ENCODE measurements at regions not wholly inside any gene's neighbourhood (a gene's known extent, or its start where the extent isn't known, plus 50 kb on each side); places are given as distances from the start of the nearest gene placed in this dataset.

DNA sequence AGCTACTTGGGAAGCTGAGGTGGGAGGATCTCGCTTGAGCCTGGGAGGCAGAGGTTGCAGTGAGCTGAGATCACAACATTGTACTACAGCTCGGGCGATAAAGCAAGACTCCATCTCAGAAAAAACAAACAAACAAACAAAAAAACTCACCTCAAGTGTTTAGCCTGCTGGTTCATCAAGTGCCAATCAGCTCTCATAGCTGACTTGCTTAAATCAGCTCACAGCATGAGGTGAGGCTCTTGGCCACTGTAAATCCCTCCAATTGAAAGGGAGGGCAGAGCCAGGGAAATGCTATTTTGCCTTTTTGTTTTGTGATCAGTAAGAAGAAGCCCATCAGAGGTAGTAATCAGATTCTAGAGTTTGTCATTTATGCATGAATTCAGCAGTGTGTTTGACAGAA is 112.3 kb downstream of the RAB11FIP2 start:
- H3K9me3 Mint-ChIP-seq, result no peaks in the 10 kb centered on the region
- 85% methylated on average over 3 of the region's 3 CpGs for WGBS (ENCODE audit: insufficient coverage)
- no peaks in the 10 kb centered on the region for H3K4me1 ChIP-seq (ENCODE audit: control insufficient read depth, insufficient read depth, low read length)
- no peaks in the 10 kb centered on the region for H3K9me3 ChIP-seq (ENCODE audit: control insufficient read depth, insufficient read depth, low read length)
- ATAC-seq (no peak), DNase-seq (no peak)
- no peaks in the 10 kb centered on the region for H3K36me3 ChIP-seq (ENCODE audit: control insufficient read depth, insufficient read depth, low read length)
- H3K36me3 Mint-ChIP-seq, result no peaks in the 10 kb centered on the region
- no peaks in the 10 kb centered on the region for H3K27me3 ChIP-seq (ENCODE audit: control insufficient read depth, insufficient read depth, low read length)
- intact Hi-C loops (cut with micrococcal nuclease), result no loop called here
- H3K27ac ChIP-seq (ENCODE audit: low read length), result no peak overlapping the region
- H3K4me3 Mint-ChIP-seq, result no peak overlapping the region
- peaks cover 0 to 15% of the 10 kb centered on the region in 2 donors for H3K27me3 Mint-ChIP-seq (ENCODE audit: low read depth in 2 of 2)
- TF ChIP-seq, protein P1, sequence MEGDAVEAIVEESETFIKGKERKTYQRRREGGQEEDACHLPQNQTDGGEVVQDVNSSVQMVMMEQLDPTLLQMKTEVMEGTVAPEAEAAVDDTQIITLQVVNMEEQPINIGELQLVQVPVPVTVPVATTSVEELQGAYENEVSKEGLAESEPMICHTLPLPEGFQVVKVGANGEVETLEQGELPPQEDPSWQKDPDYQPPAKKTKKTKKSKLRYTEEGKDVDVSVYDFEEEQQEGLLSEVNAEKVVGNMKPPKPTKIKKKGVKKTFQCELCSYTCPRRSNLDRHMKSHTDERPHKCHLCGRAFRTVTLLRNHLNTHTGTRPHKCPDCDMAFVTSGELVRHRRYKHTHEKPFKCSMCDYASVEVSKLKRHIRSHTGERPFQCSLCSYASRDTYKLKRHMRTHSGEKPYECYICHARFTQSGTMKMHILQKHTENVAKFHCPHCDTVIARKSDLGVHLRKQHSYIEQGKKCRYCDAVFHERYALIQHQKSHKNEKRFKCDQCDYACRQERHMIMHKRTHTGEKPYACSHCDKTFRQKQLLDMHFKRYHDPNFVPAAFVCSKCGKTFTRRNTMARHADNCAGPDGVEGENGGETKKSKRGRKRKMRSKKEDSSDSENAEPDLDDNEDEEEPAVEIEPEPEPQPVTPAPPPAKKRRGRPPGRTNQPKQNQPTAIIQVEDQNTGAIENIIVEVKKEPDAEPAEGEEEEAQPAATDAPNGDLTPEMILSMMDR (IDR thresholded peaks at IDR 0.05), result no peak
- H3K4me3 ChIP-seq (ENCODE audit: low read length), result no peak overlapping the region
- H3K4me1 Mint-ChIP-seq, result no peaks in the 10 kb centered on the region
- no peak overlapping the region for H3K27ac Mint-ChIP-seq

DNA sequence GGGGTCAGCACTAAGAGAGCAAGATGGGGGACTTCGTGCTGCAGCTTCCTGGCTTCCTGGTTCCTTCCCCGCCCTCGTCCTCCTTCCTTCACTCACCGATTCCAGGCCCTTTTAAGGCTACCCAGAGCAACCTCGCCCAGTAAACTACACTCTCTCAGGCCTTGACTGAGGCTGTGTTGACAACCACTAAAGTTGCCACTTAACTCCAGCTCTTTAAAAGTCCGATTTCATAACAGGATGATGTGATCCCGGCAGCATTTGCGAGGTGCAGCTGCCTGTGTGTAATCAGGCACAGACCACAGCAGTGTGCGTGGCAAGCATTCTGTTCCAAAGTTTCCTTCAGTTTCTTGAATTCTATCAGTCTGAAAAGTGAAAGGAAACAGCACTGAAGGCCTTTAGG is 110.6 kb downstream of the RAB11FIP2 start:
- no peak overlapping the region for H3K4me3 Mint-ChIP-seq
- no peak for ATAC-seq

DNA sequence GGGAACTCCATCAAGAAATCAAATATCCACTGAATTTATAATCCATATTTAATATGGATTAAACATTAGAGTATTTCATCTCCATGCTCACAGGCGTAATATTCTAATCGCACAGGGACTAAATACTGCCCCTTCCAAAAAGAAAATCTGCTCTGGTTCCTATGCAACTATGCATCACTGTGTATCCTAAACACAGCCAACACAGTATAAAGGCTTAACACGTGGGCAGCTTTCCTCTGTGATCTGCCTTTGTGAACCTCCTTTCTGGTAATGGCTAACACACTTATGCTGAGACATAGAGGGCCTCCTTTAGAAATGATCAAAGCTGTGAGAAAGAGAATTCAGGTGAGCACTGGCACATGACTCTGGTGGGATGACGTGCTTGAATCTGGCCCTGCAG is 110.2 kb downstream of the RAB11FIP2 start:
- ATAC-seq, result no peak
- intact Hi-C loops (cut with micrococcal nuclease), result no loop called here
- Histone ChIP-seq H3K4me3 (ENCODE audit: low read length) (no peak overlapping the region), H3K4me1 (ENCODE audit: control insufficient read depth, insufficient read depth, low read length) (no peaks in the 10 kb centered on the region), H3K9me3 (ENCODE audit: control insufficient read depth, insufficient read depth, low read length) (no peaks in the 10 kb centered on the region), H3K27me3 (ENCODE audit: control insufficient read depth, insufficient read depth, low read length) (no peaks in the 10 kb centered on the region), H3K36me3 (ENCODE audit: control insufficient read depth, insufficient read depth, low read length) (no peaks in the 10 kb centered on the region), H3K27ac (ENCODE audit: low read length) (no peak overlapping the region)
- Mint-ChIP-seq H3K9me3 (no peaks in the 10 kb centered on the region), H3K36me3 (no peaks in the 10 kb centered on the region), H3K4me1 (no peaks in the 10 kb centered on the region), H3K4me3 (no peak overlapping the region), H3K27ac (no peak overlapping the region), H3K27me3 (ENCODE audit: low read depth in 2 of 2) (peaks cover 0 to 13% of the 10 kb centered on the region in 2 donors)
- DNase-seq, result no peak
- TF ChIP-seq, protein P1 (IDR thresholded peaks at IDR 0.05), result no peak
- WGBS (ENCODE audit: insufficient coverage), result 87% methylated on average over 4 of the region's 4 CpGs

More for the DNA sequence above, 110.6 kb downstream of the RAB11FIP2 start:
- intact Hi-C loops (cut with micrococcal nuclease), result no loop called here
- 74% methylated on average over 9 of the region's 9 CpGs for WGBS (ENCODE audit: insufficient coverage)
- TF ChIP-seq, protein P1 (IDR thresholded peaks at IDR 0.05), result no peak
- H3K36me3 ChIP-seq (ENCODE audit: control insufficient read depth, insufficient read depth, low read length), result no peaks in the 10 kb centered on the region
- H3K27ac Mint-ChIP-seq, result no peak overlapping the region
- no peaks in the 10 kb centered on the region for H3K9me3 Mint-ChIP-seq
- H3K27me3 ChIP-seq (ENCODE audit: control insufficient read depth, insufficient read depth, low read length), result no peaks in the 10 kb centered on the region
- H3K4me1 ChIP-seq (ENCODE audit: control insufficient read depth, insufficient read depth, low read length), result no peaks in the 10 kb centered on the region
- no peak overlapping the region for H3K27ac ChIP-seq (ENCODE audit: low read length)
- no peaks in the 10 kb centered on the region for H3K4me1 Mint-ChIP-seq
- DNase-seq, result no peak
- no peaks in the 10 kb centered on the region for H3K9me3 ChIP-seq (ENCODE audit: control insufficient read depth, insufficient read depth, low read length)
- no peak overlapping the region for H3K4me3 ChIP-seq (ENCODE audit: low read length)
- H3K27me3 Mint-ChIP-seq (ENCODE audit: low read depth in 2 of 2), result peaks cover 0 to 13% of the 10 kb centered on the region in 2 donors
- no peaks in the 10 kb centered on the region for H3K36me3 Mint-ChIP-seq

GRCh38 chr10:117936976-117937375 is 109.8 kb downstream of the RAB11FIP2 start:
- no peak for ATAC-seq
- 92% methylated on average over 1 of the region's 3 CpGs for WGBS (ENCODE audit: insufficient coverage)
- intact Hi-C loops (cut with micrococcal nuclease), result no loop called here

More at GRCh38 chr10:117936976-117937375, 109.8 kb downstream of the RAB11FIP2 start:
- Mint-ChIP-seq H3K27ac (no peak overlapping the region), H3K4me1 (no peaks in the 10 kb centered on the region), H3K4me3 (no peak overlapping the region), H3K27me3 (ENCODE audit: low read depth in 2 of 2) (peaks cover 0 to 13% of the 10 kb centered on the region in 2 donors), H3K36me3 (no peaks in the 10 kb centered on the region), H3K9me3 (no peaks in the 10 kb centered on the region)
- no peak overlapping the region for H3K4me3 ChIP-seq (ENCODE audit: low read length)
- no peaks in the 10 kb centered on the region for H3K4me1 ChIP-seq (ENCODE audit: control insufficient read depth, insufficient read depth, low read length)
- H3K27me3 ChIP-seq (ENCODE audit: control insufficient read depth, insufficient read depth, low read length), result no peaks in the 10 kb centered on the region
- no peaks in the 10 kb centered on the region for H3K36me3 ChIP-seq (ENCODE audit: control insufficient read depth, insufficient read depth, low read length)
- H3K27ac ChIP-seq (ENCODE audit: low read length), result no peak overlapping the region
- DNase-seq, result no peak
- TF ChIP-seq, protein P1 (IDR thresholded peaks at IDR 0.05), result no peak
- H3K9me3 ChIP-seq (ENCODE audit: control insufficient read depth, insufficient read depth, low read length), result no peaks in the 10 kb centered on the region

Data from natural killer cell (primary cell).